ENCODE measurements at regions not wholly inside any gene's neighbourhood (a gene's known extent, or its start where the extent isn't known, plus 50 kb on each side); places are given as distances from the start of the nearest gene placed in this dataset.
A peak's percentile ranks its signal among the peaks of the same experiment; 100 is the strongest.

GRCh38 chr6:22783931-22784330, 214.6 kb downstream of the HDGFL1 start:
- DNase-seq (no peak), ATAC-seq (peak; percentile 40 to 63 (median 50))
- 43% methylated on average over 4 of the region's 4 CpGs for WGBS (ENCODE audit: insufficient coverage, low coverage, low lambda C conversion rate, missing lambda C conversion rate)

GRCh38 chr6:22784601-22785410, 215.4 kb downstream of the HDGFL1 start:
- Histone ChIP-seq H3K27ac (no peak overlapping the region), H3K27me3 (no peaks in the 10 kb centered on the region), H3K4me1 (no peaks in the 10 kb centered on the region), H3K36me3 (no peaks in the 10 kb centered on the region), H3K9me3 (no peaks in the 10 kb centered on the region), H3K4me3 (no peak overlapping the region)
- intact Hi-C loops (cut with DNase I) = no loop called here
- ATAC-seq (peak in 1 of 4 donors; percentile 19), DNase-seq (no peak)
- TF ChIP-seq POLR2A (IDR thresholded peaks at IDR 0.05) (no peak), CTCF (IDR thresholded peaks at IDR 0.05) (no peak)
- WGBS (ENCODE audit: insufficient coverage, low coverage, low lambda C conversion rate, missing lambda C conversion rate) = 50% methylated on average over 12 of the region's 12 CpGs

More at GRCh38 chr6:22783931-22784330, 214.6 kb downstream of the HDGFL1 start:
- no peaks in the 10 kb centered on the region for H3K36me3 ChIP-seq
- no peak overlapping the region for H3K4me3 ChIP-seq
- H3K27me3 ChIP-seq = no peaks in the 10 kb centered on the region
- no peak overlapping the region for H3K27ac ChIP-seq
- H3K4me1 ChIP-seq = no peaks in the 10 kb centered on the region
- no peak for TF ChIP-seq CTCF (IDR thresholded peaks at IDR 0.05)
- TF ChIP-seq POLR2A (IDR thresholded peaks at IDR 0.05) = no peak
- no peaks in the 10 kb centered on the region for H3K9me3 ChIP-seq
- intact Hi-C loops (cut with DNase I) = no loop called here

GRCh38 chr6:22788038-22788437, 218.7 kb downstream of the HDGFL1 start:
- Histone ChIP-seq H3K27ac (no peak overlapping the region), H3K36me3 (no peaks in the 10 kb centered on the region), H3K4me1 (no peaks in the 10 kb centered on the region), H3K9me3 (no peaks in the 10 kb centered on the region), H3K27me3 (no peaks in the 10 kb centered on the region), H3K4me3 (no peak overlapping the region)
- no peak for TF ChIP-seq POLR2A (IDR thresholded peaks at IDR 0.05)
- TF ChIP-seq CTCF (IDR thresholded peaks at IDR 0.05) = no peak
- intact Hi-C loops (cut with DNase I) = no loop called here
- no peak for ATAC-seq
- no peak for DNase-seq
- WGBS (ENCODE audit: insufficient coverage, low coverage, low lambda C conversion rate, missing lambda C conversion rate) = 72% methylated on average over 7 of the region's 7 CpGs

GRCh38 chr6:22789315-22789714, 219.9 kb downstream of the HDGFL1 start:
- 48% methylated on average over 5 of the region's 5 CpGs for WGBS (ENCODE audit: insufficient coverage, low coverage, low lambda C conversion rate, missing lambda C conversion rate)
- Histone ChIP-seq H3K4me3 (no peak overlapping the region), H3K4me1 (no peaks in the 10 kb centered on the region), H3K27ac (no peak overlapping the region), H3K36me3 (no peaks in the 10 kb centered on the region), H3K9me3 (no peaks in the 10 kb centered on the region), H3K27me3 (no peaks in the 10 kb centered on the region)
- no peak for TF ChIP-seq CTCF (IDR thresholded peaks at IDR 0.05)
- intact Hi-C loops (cut with DNase I) = no loop called here
- no peak for ATAC-seq
- no peak for DNase-seq

Measured in right lobe of liver (tissue), 6 donors.